HG03521 (cell line): ENCODE measurements at regions not wholly inside any gene's neighbourhood (a gene's known extent, or its start where the extent isn't known, plus 50 kb on each side); places are given as distances from the start of the nearest gene placed in this dataset.
"Not testable (repeated sequence)": the region's sequence is repeated elsewhere in the genome, so short reads cannot be mapped to it uniquely, and the experiment has no call there.

Experiments used
- ATAC-seq: cut with Tn5 transposase; IDR thresholded peaks from one replicate; pipeline ENCODE4 v1.9.1; 2021; ENCODE audit warnings: mild to moderate bottlenecking, moderate library complexity; ENCODE audit not compliant: unreplicated experiment

GRCh38 chr4:53959343-53960120, 104.9 kb downstream of the CHIC2 start:
- ATAC-seq: no peak

DNA sequence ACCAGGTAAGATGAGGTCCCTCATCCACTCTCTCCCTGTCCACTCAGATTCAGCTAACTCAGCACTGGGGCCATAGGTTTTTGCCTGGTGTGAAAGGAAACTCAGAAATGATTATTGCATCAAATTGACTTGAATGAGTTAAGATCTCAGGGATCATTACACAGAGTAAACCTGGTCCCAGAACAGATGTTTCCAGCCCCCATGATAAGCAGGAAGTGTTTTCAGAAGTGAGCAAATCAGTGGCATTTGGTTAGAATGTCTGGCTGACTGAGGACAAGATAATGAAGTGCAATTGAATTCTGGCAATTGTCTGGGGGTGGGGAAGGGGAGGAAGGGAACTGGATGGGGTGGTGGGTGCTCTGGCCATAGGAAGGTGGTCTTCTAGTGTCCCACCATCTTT, 108.0 kb downstream of the CHIC2 start:
- ATAC-seq: no peak

- no peak for ATAC-seq
Observed at GRCh38 chr4:53956053-53956452, 108.4 kb downstream of the CHIC2 start.

DNA sequence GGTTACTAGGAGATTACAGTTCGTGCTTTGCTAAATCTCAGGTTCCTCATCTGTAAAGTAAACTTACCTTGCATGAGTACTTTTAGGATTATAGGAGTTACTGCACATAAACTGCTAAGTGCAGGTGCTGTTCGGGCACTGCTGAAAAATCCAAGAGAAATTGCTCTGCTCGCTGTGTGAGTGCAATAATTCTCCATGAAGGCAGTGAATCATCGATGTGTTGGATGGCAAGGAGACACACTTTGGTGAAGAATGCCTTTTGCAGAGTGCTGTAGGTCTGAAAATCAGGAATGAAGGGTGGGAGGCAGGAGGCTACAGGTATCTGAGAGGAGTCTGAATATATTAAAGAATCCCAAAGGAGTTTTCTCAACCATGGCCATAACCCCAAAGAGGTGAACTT, 113.0 kb downstream of the CHIC2 start:
- ATAC-seq: no peak

- no peak for ATAC-seq
Observed at GRCh38 chr4:53943345-53944085, 120.9 kb downstream of the CHIC2 start.

- no peak for ATAC-seq
Observed at GRCh38 chr4:53942712-53943111, 121.7 kb downstream of the CHIC2 start.

DNA sequence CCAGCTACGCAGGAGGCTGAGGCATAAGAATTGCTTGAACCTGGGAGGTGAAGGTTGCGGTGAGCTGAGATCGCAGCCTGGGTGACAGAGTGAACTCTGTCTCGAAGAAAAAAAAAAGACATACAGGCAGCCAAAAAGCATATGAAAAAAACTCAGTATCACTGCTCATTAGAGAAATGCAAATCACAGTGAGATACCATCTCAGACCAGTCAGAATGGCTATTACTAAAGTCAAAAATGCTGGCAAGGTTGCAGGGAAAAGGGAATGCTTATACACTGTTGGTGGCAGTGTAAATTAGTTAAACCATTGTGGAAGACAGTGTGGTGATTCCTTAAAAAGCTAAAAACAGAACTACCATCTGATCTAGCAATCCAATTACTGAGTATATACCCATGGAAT, 123.1 kb downstream of the CHIC2 start:
- ATAC-seq: no peak

GRCh38 chr4:53939892-53940291, 124.5 kb downstream of the CHIC2 start:
- ATAC-seq: not testable (repeated sequence)

DNA sequence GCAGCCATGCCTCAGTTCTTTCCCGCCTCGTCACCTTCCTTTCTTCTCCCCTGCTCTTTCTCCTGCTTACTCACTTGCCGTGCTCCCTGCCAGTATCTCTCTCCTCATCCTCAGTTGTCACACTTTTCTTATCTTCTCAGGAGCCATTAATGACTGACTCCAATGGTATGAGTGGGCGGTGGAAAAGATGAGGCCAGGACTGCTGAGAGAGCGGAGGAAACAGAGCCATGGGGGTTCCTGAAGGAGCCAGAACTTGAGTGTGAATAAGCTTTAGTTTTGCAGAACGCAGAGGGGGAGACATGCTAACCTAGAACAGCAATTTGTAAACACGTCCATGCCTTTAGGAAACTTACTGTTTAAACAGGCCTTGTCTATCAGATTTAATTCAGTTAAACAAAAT, 126.5 kb downstream of the CHIC2 start:
- ATAC-seq: no peak

DNA sequence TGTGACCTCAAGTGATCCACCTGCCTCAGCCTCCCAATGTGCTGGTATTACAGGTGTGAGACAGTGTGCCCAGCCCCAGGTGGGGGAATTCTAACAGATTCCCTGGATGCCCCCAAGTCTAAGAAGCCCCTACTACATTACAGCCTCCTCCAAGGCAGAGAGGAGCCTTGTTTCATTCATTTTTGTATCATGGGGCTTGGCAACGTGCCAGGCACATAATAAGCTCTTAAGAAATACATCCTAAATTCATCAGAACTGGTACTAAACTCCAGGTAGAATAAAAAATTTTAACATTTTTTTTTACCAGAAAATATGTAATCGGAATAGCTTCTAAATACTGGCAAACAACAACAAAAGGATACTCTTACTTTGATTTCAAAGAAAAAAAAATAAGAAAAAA, 127.1 kb downstream of the CHIC2 start:
- ATAC-seq: no peak

- no peak for ATAC-seq
Observed at GRCh38 chr4:53935780-53936179, 128.6 kb downstream of the CHIC2 start.

GRCh38 chr4:53932796-53933610, 131.4 kb downstream of the CHIC2 start:
- ATAC-seq: no peak

DNA sequence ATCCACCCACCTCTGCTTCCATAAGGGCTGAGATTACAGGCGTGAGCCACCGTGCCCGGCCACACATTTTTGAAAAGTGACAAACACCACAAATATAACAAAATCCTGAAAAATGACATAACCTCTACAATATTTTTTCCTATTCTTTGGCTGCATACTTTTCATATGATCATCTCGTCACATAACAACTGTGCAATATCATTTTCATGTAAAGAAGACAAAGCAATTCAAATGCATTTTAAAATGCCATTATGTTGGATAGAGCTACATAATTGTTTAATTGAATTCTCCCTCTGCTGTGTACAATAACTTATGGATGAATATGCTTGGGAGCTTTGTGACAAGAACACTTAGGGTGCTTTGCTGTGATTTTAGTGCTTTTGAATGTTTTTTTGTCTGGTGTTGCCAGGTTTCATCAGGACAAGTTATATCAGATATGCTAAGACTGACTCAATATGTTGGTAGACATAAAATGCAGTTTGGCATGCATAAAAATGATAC, 132.9 kb downstream of the CHIC2 start:
- ATAC-seq: no peak

DNA sequence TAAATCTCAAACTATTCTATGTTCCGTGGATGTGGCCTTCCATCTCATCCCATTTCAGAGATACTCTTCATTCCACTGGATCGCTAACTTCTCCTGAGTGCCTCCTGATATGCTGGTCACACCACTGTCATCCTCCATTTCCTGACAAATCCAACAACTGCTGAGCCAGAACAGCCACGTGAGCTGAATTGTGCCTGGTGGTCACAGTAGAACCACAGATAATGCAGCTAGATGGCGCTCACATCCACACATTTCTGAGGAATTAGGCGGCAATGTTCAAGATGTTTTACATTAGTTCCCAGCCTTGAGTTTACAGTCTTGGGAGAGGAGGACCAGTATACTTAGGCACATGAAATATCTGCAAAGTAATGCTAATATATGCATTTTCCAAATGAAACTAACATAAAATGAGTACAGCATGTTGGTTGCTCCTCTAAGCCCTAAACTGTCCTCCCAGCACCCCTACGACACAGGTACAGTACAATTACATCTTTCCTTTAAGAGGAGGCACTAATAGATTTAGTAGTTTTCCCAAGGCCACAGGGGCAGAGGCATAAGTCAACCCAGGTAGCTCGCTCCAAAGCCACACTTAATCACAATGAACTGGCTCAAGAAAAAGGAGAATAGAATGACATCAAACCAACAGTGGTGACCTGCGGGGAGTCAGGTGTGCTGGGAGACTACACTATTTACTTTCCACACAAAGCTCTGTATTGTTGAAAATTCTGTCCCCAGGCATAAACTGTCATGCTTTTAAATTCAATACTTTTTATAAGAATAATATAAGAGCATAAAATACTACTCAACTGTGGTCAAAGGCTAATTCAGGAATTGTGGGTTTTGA, 134.2 kb downstream of the CHIC2 start:
- no peak for ATAC-seq

- ATAC-seq: no peak
Observed at GRCh38 chr4:53929311-53929710, 135.1 kb downstream of the CHIC2 start.

DNA sequence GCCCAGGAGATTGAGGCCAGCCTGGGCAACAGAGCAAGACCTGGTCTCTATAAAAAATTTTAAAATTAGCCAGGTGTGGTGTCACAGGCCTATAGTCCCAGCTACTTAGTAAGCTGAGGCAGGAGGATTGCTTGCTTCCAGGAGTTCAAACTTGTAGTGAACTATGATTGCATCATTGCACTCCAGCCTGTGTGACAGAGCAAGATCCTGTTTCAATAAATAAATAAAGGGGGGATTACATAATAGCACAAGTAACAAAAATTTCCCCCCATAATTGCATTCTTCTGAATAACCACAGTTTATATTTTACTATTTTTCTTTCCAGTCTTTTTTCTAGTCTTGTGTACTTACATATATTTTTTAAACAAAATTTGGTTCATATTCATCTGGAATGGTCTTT, 135.6 kb downstream of the CHIC2 start:
- ATAC-seq: no peak

GRCh38 chr4:53925050-53925605, 139.3 kb downstream of the CHIC2 start:
- ATAC-seq: no peak

DNA sequence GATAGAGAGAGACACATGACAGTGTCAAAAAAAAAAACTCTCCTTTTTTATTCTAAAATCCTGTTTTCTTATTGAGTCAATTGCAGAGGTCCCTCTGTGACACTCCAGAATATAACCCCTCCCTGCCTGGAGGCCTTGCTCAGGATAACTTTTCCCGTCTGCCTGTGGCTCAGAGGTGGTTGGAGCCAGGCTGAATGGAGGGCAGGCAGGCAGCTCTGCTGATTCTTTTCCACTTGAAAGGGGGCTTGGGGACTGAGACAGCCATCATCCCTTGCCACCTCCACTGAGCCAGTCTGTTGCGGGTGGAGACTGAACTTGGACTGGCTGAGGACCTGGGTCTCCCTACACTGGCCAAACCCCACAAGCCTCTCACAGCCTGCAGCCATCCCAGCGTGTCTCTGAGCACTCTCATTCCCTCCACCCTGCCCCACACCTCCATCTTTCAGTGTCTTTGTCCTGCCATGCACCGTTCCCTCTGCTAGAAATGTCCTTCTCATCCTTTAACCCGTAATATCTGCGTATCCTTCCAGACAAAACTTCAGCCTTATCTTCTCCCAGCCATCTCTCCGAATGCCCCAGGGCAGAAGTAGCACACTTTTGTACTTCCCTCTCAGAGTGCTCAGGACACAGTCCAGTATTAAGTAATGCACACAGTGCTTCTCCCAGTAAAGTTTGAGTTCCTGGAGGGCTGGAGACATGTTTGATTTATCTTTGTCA, 139.9 kb downstream of the CHIC2 start:
- no peak for ATAC-seq

- ATAC-seq: no peak
Observed at GRCh38 chr4:53923921-53924320, 140.5 kb downstream of the CHIC2 start.

GRCh38 chr4:53921856-53922255, 142.5 kb downstream of the CHIC2 start:
- ATAC-seq: no peak
